ENCODE measurements at regions not wholly inside any gene's neighbourhood (a gene's known extent, or its start where the extent isn't known, plus 50 kb on each side); places are given as distances from the start of the nearest gene placed in this dataset.

GRCh38 chr1:177847843-177848242, 122.0 kb downstream of the SEC16B start:
- DNase-seq: no peak

- DNase-seq: no peak
These were observed 130.9 kb downstream of the SEC16B start for GRCh38 chr1:177838907-177839485.

- DNase-seq: no peak
These were observed 136.2 kb downstream of the SEC16B start for GRCh38 chr1:177833631-177834030.

GRCh38 chr1:177830531-177831135, 139.2 kb downstream of the SEC16B start:
- DNase-seq: no peak

- DNase-seq: no peak
These were observed 144.5 kb downstream of the SEC16B start for GRCh38 chr1:177825276-177825901.

- no peak for DNase-seq
These were observed 145.3 kb downstream of the SEC16B start for GRCh38 chr1:177824508-177824982.

GRCh38 chr1:177820213-177820612, 149.6 kb downstream of the SEC16B start:
- DNase-seq: no peak

- DNase-seq: no peak
These were observed 151.7 kb downstream of the SEC16B start for GRCh38 chr1:177817937-177818875.

- no peak for DNase-seq
These were observed 157.2 kb downstream of the SEC16B start for GRCh38 chr1:177812650-177813049.

- DNase-seq: no peak
These were observed 157.7 kb downstream of the SEC16B start for GRCh38 chr1:177812144-177812543.

- no peak for DNase-seq
These were observed 158.4 kb downstream of the SEC16B start for GRCh38 chr1:177811429-177811828.

- no peak for DNase-seq
These were observed 160.0 kb downstream of the SEC16B start for GRCh38 chr1:177809819-177810218.

GRCh38 chr1:177802304-177802703, 167.6 kb downstream of the SEC16B start:
- DNase-seq: no peak

- no peak for DNase-seq
These were observed 168.1 kb downstream of the SEC16B start for GRCh38 chr1:177801790-177802189.

GRCh38 chr1:177800400-177801088, 169.3 kb downstream of the SEC16B start:
- DNase-seq: no peak

- no peak for DNase-seq
These were observed 170.1 kb downstream of the SEC16B start for GRCh38 chr1:177799746-177800145.

- DNase-seq: no peak
These were observed 171.2 kb downstream of the SEC16B start for GRCh38 chr1:177798614-177799013.

- no peak for DNase-seq
These were observed 173.3 kb downstream of the SEC16B start for GRCh38 chr1:177796561-177796960.

GRCh38 chr1:177794376-177794991, 175.4 kb downstream of the SEC16B start:
- DNase-seq: no peak

- no peak for DNase-seq
These were observed 176.0 kb downstream of the SEC16B start for GRCh38 chr1:177793900-177794299.

- no peak for DNase-seq
These were observed 179.3 kb downstream of the SEC16B start for GRCh38 chr1:177790566-177790965.

- no peak for DNase-seq
These were observed 179.9 kb downstream of the SEC16B start for GRCh38 chr1:177789956-177790355.

Data from skin of body (tissue), 1 donor.